ENCODE measurements at regions not wholly inside any gene's neighbourhood (a gene's known extent, or its start where the extent isn't known, plus 50 kb on each side); places are given as distances from the start of the nearest gene placed in this dataset.

DNA sequence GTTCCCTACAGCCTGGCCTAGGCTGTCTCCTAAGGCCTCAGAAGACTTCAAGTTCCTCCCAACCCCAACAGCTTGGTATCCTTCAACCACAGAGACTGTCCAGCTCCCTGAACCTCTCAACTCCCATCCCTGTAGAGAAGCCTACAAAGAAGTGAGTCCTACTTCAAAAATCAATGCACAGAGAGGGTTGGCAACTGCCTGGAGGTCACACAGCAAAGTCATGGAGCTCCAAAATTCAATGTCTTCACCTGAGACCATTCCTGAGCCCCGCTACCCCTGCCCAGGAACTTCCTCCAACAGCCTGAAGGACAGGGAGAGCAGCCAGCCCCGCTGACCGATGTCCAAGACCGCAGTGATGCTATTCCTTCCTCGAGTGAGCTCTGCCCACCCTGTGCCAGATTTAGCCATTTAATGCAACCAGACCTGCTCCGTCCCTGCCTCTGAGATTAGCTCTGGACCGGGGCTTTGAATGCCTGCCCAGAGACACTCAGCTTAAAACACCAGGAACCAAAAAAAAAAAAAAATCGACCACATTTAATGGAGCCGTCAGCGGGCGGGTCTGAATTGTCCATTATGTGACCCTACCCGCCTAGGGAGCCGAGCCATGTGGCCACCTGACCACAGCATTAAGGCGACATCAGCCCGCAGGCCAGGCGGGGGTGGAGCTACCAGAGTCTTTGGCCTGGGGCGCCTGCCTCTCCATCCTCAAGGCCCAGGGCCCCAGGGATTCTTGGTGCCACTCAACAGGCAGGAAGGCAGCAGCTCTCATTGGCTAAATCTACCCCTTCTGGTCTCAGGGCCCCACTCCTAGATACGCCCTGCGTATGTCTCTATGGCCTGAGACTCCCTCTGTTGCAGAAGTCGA, 148.6 kb downstream of the SYF2 start:
- no peak for TF ChIP-seq CTCF (IDR thresholded peaks at IDR 0.05)
- no peak for TF ChIP-seq POLR2A (IDR thresholded peaks at IDR 0.05)
